ENCODE measurements at regions not wholly inside any gene's neighbourhood (a gene's known extent, or its start where the extent isn't known, plus 50 kb on each side); places are given as distances from the start of the nearest gene placed in this dataset.

- H4K20me1 ChIP-seq (ENCODE audit: low read depth): no peaks in the 10 kb centered on the region
- H3K79me2 ChIP-seq (ENCODE audit: low read depth): no peaks in the 10 kb centered on the region
- H3K36me3 ChIP-seq: no peaks in the 10 kb centered on the region
- Mint-ChIP-seq H3K36me3 (no peaks in the 10 kb centered on the region), H3K9me3 (peaks cover 20% of the 10 kb centered on the region), H3K27ac (no peak overlapping the region), H3K4me3 (no peak overlapping the region), H3K27me3 (ENCODE audit: insufficient read depth, low read depth) (peaks cover 2% of the 10 kb centered on the region), H3K4me1 (no peaks in the 10 kb centered on the region)
- DNase-seq (ENCODE audit: low spot score): no peak
- H3F3A ChIP-seq (ENCODE audit: low read depth): no peaks in the 10 kb centered on the region
- H3K4me3 ChIP-seq: no peak overlapping the region
- no peak overlapping the region for H3K27ac ChIP-seq
- no peak overlapping the region for H3K4me2 ChIP-seq
- peaks cover 5% of the 10 kb centered on the region for H3K9me3 ChIP-seq (ENCODE audit: low read depth)
- H2AFZ ChIP-seq (replicated peaks): no peak overlapping the region
- no peak for TF ChIP-seq EZH2phosphoT487 (IDR thresholded peaks at IDR 0.05)
- TF ChIP-seq, protein P1, sequence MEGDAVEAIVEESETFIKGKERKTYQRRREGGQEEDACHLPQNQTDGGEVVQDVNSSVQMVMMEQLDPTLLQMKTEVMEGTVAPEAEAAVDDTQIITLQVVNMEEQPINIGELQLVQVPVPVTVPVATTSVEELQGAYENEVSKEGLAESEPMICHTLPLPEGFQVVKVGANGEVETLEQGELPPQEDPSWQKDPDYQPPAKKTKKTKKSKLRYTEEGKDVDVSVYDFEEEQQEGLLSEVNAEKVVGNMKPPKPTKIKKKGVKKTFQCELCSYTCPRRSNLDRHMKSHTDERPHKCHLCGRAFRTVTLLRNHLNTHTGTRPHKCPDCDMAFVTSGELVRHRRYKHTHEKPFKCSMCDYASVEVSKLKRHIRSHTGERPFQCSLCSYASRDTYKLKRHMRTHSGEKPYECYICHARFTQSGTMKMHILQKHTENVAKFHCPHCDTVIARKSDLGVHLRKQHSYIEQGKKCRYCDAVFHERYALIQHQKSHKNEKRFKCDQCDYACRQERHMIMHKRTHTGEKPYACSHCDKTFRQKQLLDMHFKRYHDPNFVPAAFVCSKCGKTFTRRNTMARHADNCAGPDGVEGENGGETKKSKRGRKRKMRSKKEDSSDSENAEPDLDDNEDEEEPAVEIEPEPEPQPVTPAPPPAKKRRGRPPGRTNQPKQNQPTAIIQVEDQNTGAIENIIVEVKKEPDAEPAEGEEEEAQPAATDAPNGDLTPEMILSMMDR (IDR thresholded peaks at IDR 0.05): no peak
- TF ChIP-seq EZH2 (IDR thresholded peaks at IDR 0.05): no peak
- no peaks in the 10 kb centered on the region for H3K4me1 ChIP-seq
- no peaks in the 10 kb centered on the region for H3K27me3 ChIP-seq
- H3K9ac ChIP-seq: no peak overlapping the region
Measured at GRCh38 chr7:46257761-46258448, 336.8 kb upstream of the IGFBP3 start.

DNA sequence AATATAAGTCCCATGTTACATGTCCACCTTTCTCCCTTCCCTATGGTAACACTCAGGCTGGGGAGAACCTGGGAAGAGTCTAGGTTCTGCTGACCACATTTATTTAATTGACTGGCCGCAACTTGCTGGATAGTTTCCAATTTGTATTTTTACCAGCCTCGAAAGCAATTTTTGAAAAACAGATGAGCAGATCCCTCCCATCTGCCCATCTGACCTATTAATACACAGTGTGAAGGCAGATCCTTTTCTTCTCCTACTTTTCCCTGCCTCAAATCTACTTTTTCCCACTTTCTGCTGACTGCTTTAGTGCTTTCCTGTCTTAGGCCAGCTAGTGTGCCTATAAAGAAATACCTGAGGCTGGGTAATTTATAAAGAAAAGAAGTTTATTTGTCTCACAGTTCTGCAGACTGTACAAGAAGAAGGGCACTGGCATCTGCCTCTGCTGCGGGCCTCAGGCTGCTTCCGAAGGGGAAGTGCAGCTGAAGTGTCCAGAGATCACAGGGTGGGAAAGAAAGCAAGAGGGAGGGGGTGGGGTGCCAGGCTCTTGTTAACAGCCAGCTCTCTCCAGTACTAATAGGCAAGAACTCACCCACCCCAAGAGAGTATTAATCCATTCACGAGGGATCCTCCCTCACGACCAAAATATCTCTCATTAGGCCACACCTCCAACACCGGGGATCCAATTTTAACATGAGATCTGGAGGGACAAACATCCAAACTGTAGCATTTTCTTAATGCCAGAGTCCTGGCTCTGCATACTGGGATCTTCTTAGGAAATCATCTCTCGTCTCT is 336.0 kb upstream of the IGFBP3 start:
- H3K4me2 ChIP-seq: no peak overlapping the region
- H3K27ac ChIP-seq: no peak overlapping the region
- H3K4me3 ChIP-seq: no peak overlapping the region
- no peaks in the 10 kb centered on the region for H3K27me3 ChIP-seq
- no peak overlapping the region for H2AFZ ChIP-seq (replicated peaks)
- no peaks in the 10 kb centered on the region for H3K4me1 ChIP-seq
- no peaks in the 10 kb centered on the region for H3K36me3 Mint-ChIP-seq
- no peaks in the 10 kb centered on the region for H4K20me1 ChIP-seq (ENCODE audit: low read depth)
- no peaks in the 10 kb centered on the region for H3K4me1 Mint-ChIP-seq
- TF ChIP-seq, protein P1 (IDR thresholded peaks at IDR 0.05): no peak
- no peak for TF ChIP-seq EZH2 (IDR thresholded peaks at IDR 0.05)
- TF ChIP-seq EZH2phosphoT487 (IDR thresholded peaks at IDR 0.05): no peak
- H3K9ac ChIP-seq: no peak overlapping the region
- peaks cover 19% of the 10 kb centered on the region for H3K9me3 Mint-ChIP-seq
- no peaks in the 10 kb centered on the region for H3K36me3 ChIP-seq
- no peaks in the 10 kb centered on the region for H3F3A ChIP-seq (ENCODE audit: low read depth)
- no peaks in the 10 kb centered on the region for H3K79me2 ChIP-seq (ENCODE audit: low read depth)
- H3K27me3 Mint-ChIP-seq (ENCODE audit: insufficient read depth, low read depth): peaks cover 2% of the 10 kb centered on the region
- H3K4me3 Mint-ChIP-seq: no peak overlapping the region
- no peak overlapping the region for H3K27ac Mint-ChIP-seq
- DNase-seq (ENCODE audit: low spot score): no peak
- H3K9me3 ChIP-seq (ENCODE audit: low read depth): peaks cover 5% of the 10 kb centered on the region

- no peaks in the 10 kb centered on the region for H3K36me3 Mint-ChIP-seq
- no peaks in the 10 kb centered on the region for H4K20me1 ChIP-seq (ENCODE audit: low read depth)
- no peak for DNase-seq (ENCODE audit: low spot score)
- no peak overlapping the region for H3K4me3 ChIP-seq
- H3K9me3 Mint-ChIP-seq: no peaks in the 10 kb centered on the region
- H3K4me3 Mint-ChIP-seq: no peak overlapping the region
- no peaks in the 10 kb centered on the region for H3K4me1 ChIP-seq
- no peaks in the 10 kb centered on the region for H3K79me2 ChIP-seq (ENCODE audit: low read depth)
- no peak overlapping the region for H3K9ac ChIP-seq
- no peak for TF ChIP-seq EZH2 (IDR thresholded peaks at IDR 0.05)
- TF ChIP-seq, protein P1 (IDR thresholded peaks at IDR 0.05): no peak
- H2AFZ ChIP-seq (replicated peaks): no peak overlapping the region
- H3K4me2 ChIP-seq: no peak overlapping the region
- H3K27ac ChIP-seq: no peak overlapping the region
- H3K4me1 Mint-ChIP-seq: no peaks in the 10 kb centered on the region
- H3K27ac Mint-ChIP-seq: no peak overlapping the region
- H3K36me3 ChIP-seq: no peaks in the 10 kb centered on the region
- peaks cover 5% of the 10 kb centered on the region for H3K9me3 ChIP-seq (ENCODE audit: low read depth)
- no peaks in the 10 kb centered on the region for H3F3A ChIP-seq (ENCODE audit: low read depth)
- no peaks in the 10 kb centered on the region for H3K27me3 ChIP-seq
- no peaks in the 10 kb centered on the region for H3K27me3 Mint-ChIP-seq (ENCODE audit: insufficient read depth, low read depth)
Measured at GRCh38 chr7:46253520-46253919, 332.4 kb upstream of the IGFBP3 start.
